ENCODE measurements at regions not wholly inside any gene's neighbourhood (a gene's known extent, or its start where the extent isn't known, plus 50 kb on each side); places are given as distances from the start of the nearest gene placed in this dataset.

DNA sequence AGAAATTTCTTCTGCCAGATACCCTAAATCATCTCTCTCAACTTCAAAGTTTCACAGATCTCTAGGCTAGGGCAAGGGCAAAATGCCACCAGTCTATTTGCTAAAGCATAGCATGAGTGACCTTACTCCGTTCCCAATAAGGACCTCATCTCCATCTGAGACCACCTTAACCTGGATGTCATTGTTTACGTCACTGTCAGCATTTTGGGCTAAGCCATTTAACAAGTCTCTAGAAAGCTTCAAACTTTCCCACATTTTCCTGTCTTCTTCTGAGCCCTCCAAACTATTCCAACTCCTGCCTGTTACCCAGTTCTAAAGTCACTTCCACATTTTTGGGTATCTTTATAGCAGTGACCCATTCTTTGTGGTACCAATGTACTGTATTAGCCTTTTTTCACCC lies 259.2 kb upstream of the KITLG start:
- no peak for TF ChIP-seq EZH2 (IDR thresholded peaks at IDR 0.05; ENCODE audit: low read depth)
- TF ChIP-seq, protein P1, sequence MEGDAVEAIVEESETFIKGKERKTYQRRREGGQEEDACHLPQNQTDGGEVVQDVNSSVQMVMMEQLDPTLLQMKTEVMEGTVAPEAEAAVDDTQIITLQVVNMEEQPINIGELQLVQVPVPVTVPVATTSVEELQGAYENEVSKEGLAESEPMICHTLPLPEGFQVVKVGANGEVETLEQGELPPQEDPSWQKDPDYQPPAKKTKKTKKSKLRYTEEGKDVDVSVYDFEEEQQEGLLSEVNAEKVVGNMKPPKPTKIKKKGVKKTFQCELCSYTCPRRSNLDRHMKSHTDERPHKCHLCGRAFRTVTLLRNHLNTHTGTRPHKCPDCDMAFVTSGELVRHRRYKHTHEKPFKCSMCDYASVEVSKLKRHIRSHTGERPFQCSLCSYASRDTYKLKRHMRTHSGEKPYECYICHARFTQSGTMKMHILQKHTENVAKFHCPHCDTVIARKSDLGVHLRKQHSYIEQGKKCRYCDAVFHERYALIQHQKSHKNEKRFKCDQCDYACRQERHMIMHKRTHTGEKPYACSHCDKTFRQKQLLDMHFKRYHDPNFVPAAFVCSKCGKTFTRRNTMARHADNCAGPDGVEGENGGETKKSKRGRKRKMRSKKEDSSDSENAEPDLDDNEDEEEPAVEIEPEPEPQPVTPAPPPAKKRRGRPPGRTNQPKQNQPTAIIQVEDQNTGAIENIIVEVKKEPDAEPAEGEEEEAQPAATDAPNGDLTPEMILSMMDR (conservative IDR thresholded peaks at IDR 0.05), result no peak
